Neural cell (in vitro differentiated cells): ENCODE measurements at regions not wholly inside any gene's neighbourhood (a gene's known extent, or its start where the extent isn't known, plus 50 kb on each side); places are given as distances from the start of the nearest gene placed in this dataset.
"Not testable (repeated sequence)": the region's sequence is repeated elsewhere in the genome, so short reads cannot be mapped to it uniquely, and the experiment has no call there.

ENCODE experiments used
- CTCF ChIP-seq: fragments of 450-650 bp; IDR thresholded peaks from 2 replicates; pipeline ENCODE4 v1.5.1; 2014; ENCODE audit warnings: antibody characterized with exemption, mild to moderate bottlenecking, moderate library complexity; ENCODE audit not compliant: poor library complexity, severe bottlenecking
- MXI1 ChIP-seq: fragments of 450-650 bp; conservative IDR thresholded peaks from 2 replicates; pipeline ENCODE4 v1.6.1; 2014; ENCODE audit warnings: antibody characterized with exemption, mild to moderate bottlenecking; ENCODE audit not compliant: poor library complexity, severe bottlenecking

GRCh38 chr21:10461445-10461844 is 59.9 kb upstream of the TPTE start:
- TF ChIP-seq MXI1, CTCF: not testable (repeated sequence)
